ENCODE measurements at regions not wholly inside any gene's neighbourhood (a gene's known extent, or its start where the extent isn't known, plus 50 kb on each side); places are given as distances from the start of the nearest gene placed in this dataset.

DNA sequence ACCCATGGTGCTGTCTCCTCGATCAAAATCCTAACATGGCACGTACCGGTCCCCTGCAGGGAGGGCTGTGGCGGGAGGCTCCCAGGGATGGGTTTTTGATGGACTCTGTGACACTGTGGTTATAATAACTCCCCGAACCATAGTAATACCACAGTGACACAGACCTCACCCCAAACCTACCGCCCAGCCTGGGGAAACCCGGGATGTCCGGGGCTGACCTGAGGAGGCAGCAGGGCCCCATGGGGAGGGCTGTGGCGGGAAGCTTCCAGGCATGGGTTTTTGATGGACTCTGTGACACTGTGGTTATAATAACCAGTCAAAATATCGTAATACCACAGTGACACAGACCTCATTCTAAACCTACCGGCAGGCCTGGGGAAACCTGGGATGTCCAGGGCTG lies 378.0 kb downstream of the TMEM121 start:
- Histone ChIP-seq H3K27me3 (no peaks in the 10 kb centered on the region), H3K4me3 (no peak overlapping the region), H3K27ac (no peak overlapping the region), H3K4me1 (no peaks in the 10 kb centered on the region), H3K9me3 (no peaks in the 10 kb centered on the region), H3K36me3 (replicated peaks in 1 of 2; ENCODE audit: insufficient read depth in 1 of 2, low read depth in 2 of 2) (no peaks in the 10 kb centered on the region)
- 67 to 68% methylated on average over 1 to 11 of the region's 11 CpGs for WGBS, 2 donors
- no peak for ATAC-seq
- no peak for DNase-seq
- intact Hi-C loops (cut with DNase I): no loop called here
- TF ChIP-seq POLR2A (IDR thresholded peaks at IDR 0.05): no peak
- TF ChIP-seq, protein P1, sequence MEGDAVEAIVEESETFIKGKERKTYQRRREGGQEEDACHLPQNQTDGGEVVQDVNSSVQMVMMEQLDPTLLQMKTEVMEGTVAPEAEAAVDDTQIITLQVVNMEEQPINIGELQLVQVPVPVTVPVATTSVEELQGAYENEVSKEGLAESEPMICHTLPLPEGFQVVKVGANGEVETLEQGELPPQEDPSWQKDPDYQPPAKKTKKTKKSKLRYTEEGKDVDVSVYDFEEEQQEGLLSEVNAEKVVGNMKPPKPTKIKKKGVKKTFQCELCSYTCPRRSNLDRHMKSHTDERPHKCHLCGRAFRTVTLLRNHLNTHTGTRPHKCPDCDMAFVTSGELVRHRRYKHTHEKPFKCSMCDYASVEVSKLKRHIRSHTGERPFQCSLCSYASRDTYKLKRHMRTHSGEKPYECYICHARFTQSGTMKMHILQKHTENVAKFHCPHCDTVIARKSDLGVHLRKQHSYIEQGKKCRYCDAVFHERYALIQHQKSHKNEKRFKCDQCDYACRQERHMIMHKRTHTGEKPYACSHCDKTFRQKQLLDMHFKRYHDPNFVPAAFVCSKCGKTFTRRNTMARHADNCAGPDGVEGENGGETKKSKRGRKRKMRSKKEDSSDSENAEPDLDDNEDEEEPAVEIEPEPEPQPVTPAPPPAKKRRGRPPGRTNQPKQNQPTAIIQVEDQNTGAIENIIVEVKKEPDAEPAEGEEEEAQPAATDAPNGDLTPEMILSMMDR (IDR thresholded peaks at IDR 0.05): no peak

DNA sequence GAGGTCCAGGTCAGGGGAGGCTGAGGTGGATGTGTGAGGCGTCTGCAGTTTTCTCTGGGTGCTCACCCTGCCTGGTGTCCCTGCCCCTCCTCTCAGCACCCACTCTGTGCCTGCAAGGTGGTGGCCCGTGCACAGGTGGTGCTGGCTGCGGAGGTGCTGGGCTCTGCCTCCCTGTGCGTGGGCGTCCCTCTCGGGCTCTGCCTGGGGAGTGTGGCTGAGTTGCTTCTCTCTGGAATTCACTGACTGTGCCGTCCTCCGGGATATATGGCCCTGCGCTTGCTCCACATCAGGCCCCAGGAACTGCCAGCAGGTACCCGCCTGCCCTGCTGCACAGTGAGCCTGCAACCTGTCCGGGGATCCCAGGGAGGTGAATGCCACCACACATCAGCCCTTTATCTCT lies 379.1 kb downstream of the TMEM121 start:
- Histone ChIP-seq H3K9me3 (no peaks in the 10 kb centered on the region), H3K4me3 (no peak overlapping the region), H3K27ac (no peak overlapping the region), H3K27me3 (no peaks in the 10 kb centered on the region), H3K4me1 (no peaks in the 10 kb centered on the region), H3K36me3 (replicated peaks in 1 of 2; ENCODE audit: insufficient read depth in 1 of 2, low read depth in 2 of 2) (no peaks in the 10 kb centered on the region)
- no peak for DNase-seq
- TF ChIP-seq POLR2A (IDR thresholded peaks at IDR 0.05): no peak
- intact Hi-C loops (cut with DNase I): no loop called here
- WGBS, 2 donors: 66% methylated on average over 11 of the region's 11 CpGs; no CpG with 5 or more reads in 1 of the 2 donors
- ATAC-seq: no peak

DNA sequence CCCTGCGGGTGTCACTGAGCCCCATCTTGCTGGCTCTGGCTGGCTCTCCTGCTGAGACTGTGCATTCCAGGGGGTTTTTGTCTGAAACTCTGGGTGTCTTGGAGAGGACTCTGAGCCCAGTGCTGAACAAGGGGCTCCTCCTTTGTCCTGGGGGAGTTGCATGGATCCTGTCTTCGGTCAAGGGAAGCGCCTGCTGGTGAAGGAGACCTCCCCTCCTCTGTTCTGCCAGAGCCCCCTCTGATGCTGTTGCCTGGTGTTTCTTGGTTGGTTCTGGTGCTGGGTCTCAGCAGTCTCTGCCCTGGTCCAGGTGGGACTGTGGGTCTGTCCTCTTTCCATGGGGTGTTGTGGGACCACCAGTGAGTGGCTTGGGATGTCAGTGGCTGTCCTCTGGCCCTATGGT lies 380.9 kb downstream of the TMEM121 start:
- intact Hi-C loops (cut with DNase I): no loop called here
- Histone ChIP-seq H3K4me3 (no peak overlapping the region), H3K4me1 (no peaks in the 10 kb centered on the region), H3K36me3 (replicated peaks in 1 of 2; ENCODE audit: insufficient read depth in 1 of 2, low read depth in 2 of 2) (no peaks in the 10 kb centered on the region), H3K9me3 (no peaks in the 10 kb centered on the region), H3K27me3 (no peaks in the 10 kb centered on the region), H3K27ac (no peak overlapping the region)
- ATAC-seq: no peak
- TF ChIP-seq, protein P1 (IDR thresholded peaks at IDR 0.05): no peak
- no peak for TF ChIP-seq POLR2A (IDR thresholded peaks at IDR 0.05)
- 60% methylated on average over 2 of the region's 3 CpGs; no CpG with 5 or more reads in 1 of the 2 donors for WGBS, 2 donors
- DNase-seq: no peak

DNA sequence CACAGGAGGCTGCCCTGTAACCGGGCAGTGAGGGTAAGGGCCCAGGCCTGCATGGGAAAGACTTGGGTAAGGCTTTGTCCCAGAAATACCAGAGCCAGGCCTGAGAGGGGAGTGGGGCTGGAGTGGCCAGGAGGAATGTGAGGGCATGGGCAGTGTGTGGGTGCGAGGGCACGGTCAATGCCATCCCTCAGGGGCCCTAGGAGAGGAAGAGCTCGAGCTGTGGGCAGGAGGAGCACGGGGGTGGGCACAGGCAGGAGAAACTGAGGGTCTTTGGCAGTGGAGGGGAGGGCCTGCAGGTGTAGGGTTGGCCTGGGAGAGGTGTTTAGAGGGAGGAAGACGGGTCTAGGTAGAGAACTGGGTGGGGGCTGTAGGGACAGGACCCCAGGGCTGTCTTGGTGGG lies 381.6 kb downstream of the TMEM121 start:
- Histone ChIP-seq H3K27me3 (no peaks in the 10 kb centered on the region), H3K27ac (no peak overlapping the region), H3K36me3 (replicated peaks in 1 of 2; ENCODE audit: insufficient read depth in 1 of 2, low read depth in 2 of 2) (no peaks in the 10 kb centered on the region), H3K4me1 (no peaks in the 10 kb centered on the region), H3K4me3 (no peak overlapping the region), H3K9me3 (no peaks in the 10 kb centered on the region)
- WGBS, 2 donors: 53 to 57% methylated on average over 5 to 6 of the region's 6 CpGs
- ATAC-seq: no peak
- no peak for DNase-seq
- intact Hi-C loops (cut with DNase I): no loop called here
- TF ChIP-seq POLR2A (IDR thresholded peaks at IDR 0.05): no peak
- TF ChIP-seq, protein P1 (IDR thresholded peaks at IDR 0.05): no peak

DNA sequence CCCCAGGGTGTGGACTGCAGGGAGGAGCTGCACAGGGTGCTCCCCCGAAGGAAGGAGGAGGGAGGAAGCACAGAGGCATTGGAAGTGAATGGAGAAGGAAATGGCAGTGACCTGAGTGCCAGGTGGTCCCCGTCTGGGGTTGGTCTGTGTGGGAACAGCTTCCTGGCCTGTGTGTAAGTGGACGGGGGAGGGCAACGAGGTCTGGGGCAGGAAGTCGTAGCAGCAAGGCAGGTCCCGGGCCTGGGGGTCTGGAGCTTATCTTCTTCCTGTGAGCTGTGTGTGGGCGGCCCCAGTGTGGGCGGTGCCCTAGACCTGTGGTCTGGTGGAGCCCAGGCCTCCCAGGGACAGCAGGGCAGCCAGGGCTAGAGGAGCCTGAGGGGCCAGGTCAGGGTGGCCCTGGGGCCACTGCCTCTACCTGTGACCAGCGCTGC lies 382.1 kb downstream of the TMEM121 start:
- no peak for ATAC-seq
- H3K9me3 ChIP-seq: no peaks in the 10 kb centered on the region
- H3K27me3 ChIP-seq: no peaks in the 10 kb centered on the region
- H3K4me3 ChIP-seq: no peak overlapping the region
- no peaks in the 10 kb centered on the region for H3K36me3 ChIP-seq (replicated peaks in 1 of 2; ENCODE audit: insufficient read depth in 1 of 2, low read depth in 2 of 2)
- no peak for TF ChIP-seq POLR2A (IDR thresholded peaks at IDR 0.05)
- TF ChIP-seq, protein P1 (IDR thresholded peaks at IDR 0.05): no peak
- no peak overlapping the region for H3K27ac ChIP-seq
- DNase-seq: no peak
- intact Hi-C loops (cut with DNase I): no loop called here
- WGBS, 2 donors: 49 to 50% methylated on average over 3 to 9 of the region's 9 CpGs
- H3K4me1 ChIP-seq: no peaks in the 10 kb centered on the region

Data from body of pancreas (tissue), 4 donors.